HL-60 (cell line): ENCODE measurements at regions not wholly inside any gene's neighbourhood (a gene's known extent, or its start where the extent isn't known, plus 50 kb on each side); places are given as distances from the start of the nearest gene placed in this dataset.

Source experiments
- CTCF ChIP-seq: IDR thresholded peaks from one replicate; pipeline ENCODE4 v1.5.1; 2011; ENCODE audit warnings: low read length, control low read depth, inconsistent platforms; ENCODE audit not compliant: insufficient read depth
- REST ChIP-seq: IDR thresholded peaks from 2 replicates; pipeline ENCODE4 v1.6.1; 2012; ENCODE audit warnings: low read depth; ENCODE audit not compliant: insufficient replicate concordance

DNA sequence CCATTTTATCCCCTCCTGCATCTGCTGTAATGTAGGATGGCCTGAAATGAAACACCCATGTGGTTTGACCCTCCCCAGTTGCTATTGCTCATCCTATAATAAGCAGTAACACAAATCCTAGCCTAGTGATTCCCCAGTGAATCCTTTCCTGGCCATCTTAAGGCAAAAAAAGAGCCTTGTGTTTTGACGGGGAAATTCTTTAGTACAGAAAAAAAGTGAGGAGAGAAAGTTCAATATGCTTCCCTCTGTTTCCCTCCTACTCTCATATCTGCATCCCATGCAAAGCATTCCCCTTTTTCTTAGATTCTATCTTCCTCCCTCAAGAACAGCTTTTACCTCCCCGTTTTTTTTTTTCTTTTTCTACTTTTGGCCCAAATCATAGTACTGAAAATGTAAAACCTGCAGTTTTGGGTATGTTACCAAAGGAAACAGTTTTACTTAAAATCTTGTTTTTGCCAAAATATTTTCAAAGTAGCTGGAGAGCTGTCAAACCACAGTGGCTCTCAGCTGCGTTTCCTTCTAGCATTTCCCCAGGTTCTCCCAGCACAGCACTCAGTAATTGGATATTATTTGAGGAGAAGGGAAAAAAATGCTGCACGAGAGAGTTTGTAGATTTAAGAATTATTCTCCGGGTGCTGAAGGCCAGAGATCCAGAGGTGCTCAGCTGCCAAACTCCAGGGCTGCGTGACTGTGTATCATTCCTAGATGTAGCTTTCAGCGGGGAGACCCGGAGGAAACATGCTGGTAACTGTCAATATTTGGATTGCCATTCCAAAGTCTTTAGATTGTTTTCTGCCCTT is 321.4 kb downstream of the NPR3 start:
- no peak for TF ChIP-seq CTCF
- TF ChIP-seq REST = no peak
